GM21515 (cell line): ENCODE measurements at regions not wholly inside any gene's neighbourhood (a gene's known extent, or its start where the extent isn't known, plus 50 kb on each side); places are given as distances from the start of the nearest gene placed in this dataset.
A peak's percentile ranks its signal among the peaks of the same experiment; 100 is the strongest.
"Not testable (repeated sequence)": the region's sequence is repeated elsewhere in the genome, so short reads cannot be mapped to it uniquely, and the experiment has no call there.

ENCODE experiments used
- ATAC-seq: cut with Tn5 transposase; IDR thresholded peaks from one replicate; pipeline ENCODE4 v1.9.1; 2021; ENCODE audit not compliant: unreplicated experiment

DNA sequence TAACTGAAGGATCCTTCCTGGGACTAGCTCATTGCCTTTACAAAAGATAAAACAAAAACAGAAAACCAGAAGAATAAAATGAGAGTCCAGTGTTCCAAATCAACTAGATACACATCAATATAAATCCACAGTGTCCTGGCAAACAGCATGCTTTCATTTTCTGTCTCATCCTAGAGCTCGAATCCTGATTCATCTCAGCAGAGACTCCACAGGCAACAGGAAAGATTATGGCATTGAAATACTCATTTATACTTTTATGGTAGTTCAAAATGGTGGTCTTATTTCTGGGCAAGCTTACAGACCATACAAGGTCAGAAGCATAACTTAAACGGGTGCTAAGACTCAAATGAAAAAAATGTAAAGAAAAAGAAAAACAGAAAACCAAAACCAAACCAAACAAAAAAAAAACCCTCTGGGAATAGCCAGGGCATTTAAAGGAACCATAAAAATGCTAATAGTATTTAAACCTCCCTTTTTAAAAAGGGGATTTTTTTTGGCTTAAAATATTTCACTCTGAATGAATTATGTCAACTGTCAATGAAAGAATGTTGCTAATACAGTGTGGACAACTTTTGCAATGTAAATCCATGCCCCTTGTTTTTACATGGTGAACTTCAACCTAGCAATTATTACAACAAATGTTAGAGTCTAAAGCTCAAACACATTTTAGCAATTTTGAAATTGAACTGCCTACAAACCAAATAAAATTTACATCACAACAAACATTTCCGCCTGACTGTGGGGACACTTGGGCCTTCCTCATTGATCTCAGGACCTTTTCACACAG lies 57.9 kb downstream of the GPR101 start:
- ATAC-seq: no peak

DNA sequence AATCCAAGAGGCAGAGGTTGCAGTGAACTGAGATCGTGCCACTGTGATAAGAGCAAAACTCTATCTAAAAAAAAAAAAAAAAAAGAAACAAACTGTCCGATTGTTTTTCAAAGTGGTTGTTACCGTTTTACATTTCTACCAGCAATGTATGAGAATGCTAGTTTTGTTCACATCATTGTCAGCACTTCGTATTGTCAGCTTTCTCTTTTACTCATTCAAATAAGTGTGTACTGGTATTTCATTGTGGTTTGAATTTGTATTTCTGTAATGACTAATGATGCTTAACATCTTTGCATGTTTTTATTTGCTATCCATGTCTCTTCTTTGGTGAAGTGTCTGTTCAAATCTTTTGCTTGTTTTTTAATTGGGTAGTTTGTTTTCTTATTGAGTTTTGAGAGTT lies 65.8 kb downstream of the GPR101 start:
- ATAC-seq: no peak

DNA sequence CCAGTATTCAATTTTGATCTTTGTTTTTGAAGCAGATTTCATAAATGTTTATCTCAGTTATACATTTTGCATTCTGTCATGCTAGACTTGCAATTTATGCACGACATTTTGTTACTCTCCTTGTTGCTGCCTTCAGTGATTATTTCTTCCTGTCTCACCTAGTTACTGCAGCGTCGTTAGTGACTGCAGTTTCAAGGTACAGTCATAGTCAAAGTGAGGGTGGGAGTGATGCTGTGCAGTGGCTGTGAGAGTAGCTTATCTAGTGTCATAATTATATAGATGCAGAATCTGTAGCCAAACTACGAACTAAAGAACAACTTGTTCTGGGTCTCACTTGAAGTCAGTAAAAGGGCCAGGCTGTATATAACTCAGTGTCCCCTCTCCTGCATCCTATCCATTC lies 69.8 kb downstream of the GPR101 start:
- no peak for ATAC-seq

DNA sequence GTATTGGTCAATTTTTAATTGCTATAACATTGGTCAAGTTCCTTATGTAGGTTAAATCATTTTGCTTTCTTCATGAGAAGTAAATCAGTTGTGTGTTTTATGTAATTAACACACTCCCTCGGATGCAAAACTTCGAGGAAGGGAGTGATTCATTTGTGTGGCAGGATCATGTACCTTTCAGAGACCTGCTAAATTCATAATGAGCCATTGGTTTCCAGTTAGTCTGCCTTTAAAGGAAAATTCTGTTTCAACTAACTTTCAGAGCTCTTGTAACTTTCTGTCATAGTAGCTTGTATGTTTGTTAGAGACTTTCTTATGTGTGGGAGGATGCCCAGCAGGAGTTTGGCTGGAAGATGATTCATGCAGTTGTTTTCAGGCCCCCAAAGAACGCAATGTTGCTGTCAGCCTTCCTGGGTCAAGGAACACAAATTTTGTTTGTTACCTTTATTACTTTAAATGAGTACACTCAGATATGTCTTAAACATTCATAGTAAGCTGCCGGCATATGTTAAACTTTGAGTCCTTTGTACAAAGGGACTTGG lies 72.1 kb downstream of the GPR101 start:
- ATAC-seq: no peak

DNA sequence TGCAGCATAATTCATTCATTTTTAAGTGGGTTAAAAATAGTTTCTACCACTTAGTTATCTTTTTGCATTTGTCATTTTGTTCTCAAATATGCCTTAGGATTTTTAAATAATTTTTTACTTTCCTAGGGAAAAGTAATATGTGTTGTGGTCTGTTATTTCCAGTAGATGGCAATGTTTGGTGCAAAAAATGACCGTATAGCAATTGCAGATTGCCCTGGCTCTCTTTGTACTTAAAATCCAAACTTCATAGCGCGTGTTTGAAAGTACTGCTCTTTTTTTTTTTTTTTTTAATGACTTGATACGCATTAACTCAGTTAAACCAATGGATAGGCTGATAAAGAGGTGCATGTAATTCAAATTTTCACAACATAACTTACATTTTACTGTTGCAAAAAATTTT lies 74.4 kb upstream of the RBMX start:
- no peak for ATAC-seq

DNA sequence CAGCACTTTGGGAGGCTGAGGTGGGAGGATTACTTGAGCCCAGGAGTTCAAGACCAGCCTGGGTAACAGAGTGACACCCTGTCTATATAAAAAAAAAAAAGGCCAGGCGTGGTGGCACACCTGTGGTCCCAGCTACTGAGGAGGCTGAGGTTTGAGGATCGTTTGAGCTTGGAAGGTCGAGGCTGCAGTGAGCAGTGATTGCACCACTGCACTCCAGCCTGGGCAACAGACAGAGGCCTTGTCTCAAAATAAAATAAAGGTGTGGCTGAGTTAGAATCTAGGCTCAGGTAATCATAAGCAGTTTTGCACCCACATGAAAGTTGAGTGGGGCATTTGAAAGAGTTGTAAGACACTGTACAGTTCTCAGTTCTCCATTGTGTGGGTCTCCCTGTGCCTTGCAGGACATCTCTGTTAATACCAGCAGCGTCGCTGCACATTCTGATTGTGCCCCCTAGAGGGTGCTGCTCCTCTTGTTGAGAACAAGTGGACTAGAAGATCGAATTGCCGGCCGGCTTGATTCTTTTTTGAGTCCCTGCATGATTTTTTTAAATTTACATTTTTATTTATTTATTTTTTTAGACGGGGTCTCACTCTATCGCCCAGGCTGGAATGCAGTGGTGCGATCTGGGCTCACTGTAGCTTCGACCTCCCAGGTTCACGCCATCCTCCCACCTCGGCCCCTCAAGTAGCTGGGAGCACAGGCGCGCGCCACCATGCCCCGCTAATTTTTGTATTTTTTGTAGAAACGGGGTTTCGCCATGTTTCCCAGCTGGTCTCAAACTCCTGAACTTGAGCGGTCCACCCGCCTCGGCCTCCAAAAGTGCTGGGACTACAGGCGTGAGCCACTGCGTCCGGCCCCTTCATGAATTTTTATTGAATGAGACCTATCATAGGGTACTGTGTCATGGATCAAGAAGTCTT lies 73.6 kb upstream of the RBMX start:
- ATAC-seq: peak; percentile 99

DNA sequence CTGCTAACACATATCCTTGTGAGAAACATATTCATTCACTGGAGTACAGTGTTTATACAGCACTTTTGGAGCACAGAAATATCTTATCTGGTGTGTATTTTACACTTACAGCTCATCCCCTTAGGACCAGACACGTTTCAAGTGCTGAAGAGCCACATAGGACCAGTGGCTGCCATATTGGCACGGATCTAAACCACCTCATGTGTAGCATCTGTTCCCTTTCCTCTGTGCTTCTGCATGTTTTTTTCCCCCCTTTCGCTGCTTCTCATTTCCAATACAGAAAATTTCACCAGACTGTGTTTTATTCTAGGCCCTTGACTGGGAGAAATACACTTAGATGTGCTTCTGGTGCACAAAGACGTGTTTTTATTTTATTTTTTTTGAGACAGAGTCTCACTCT lies 69.7 kb upstream of the RBMX start:
- ATAC-seq: no peak

DNA sequence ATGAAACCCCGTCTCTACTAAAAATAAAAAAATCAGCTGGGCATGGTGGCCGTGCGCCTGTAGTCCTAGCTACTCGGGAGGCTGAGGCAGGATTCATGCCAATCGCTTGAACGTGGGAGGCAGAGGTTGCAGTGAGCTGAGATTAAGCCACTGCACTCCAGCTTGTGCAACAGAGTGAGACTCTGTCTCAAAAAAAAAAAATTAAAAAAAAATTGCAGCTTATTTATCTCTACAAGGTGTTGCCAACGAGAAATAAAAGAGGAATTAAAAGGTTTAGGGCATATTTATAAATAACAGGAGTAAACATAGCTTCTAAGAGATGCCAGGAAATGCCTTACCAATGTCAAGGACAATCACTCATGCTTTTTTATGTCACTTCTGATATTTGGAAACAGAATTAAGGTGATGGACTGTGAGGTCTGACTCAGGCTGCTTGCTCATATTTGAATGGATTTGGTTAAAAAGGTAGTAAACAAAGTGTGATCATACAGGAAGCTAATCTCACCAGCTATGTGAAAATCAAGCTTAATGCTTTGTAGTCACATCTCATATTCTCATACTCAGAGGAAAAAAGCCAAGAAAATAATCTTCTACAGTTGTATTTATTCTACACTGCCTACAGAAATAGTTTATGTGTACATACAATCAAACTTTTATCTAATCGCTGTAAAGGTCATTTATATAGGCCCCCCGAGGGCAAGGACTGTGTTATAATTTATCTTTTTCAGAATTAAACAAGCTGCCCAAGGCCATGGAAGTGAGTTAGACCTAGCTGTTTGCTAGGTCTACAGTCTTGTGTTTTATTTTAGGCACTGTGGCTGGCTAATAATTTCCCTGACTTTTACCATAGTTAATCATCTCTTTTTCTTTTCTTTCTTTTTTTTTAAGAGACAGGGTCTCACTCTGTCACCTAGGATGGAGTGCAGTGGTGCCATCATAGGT lies 61.1 kb upstream of the RBMX start:
- ATAC-seq: no peak

DNA sequence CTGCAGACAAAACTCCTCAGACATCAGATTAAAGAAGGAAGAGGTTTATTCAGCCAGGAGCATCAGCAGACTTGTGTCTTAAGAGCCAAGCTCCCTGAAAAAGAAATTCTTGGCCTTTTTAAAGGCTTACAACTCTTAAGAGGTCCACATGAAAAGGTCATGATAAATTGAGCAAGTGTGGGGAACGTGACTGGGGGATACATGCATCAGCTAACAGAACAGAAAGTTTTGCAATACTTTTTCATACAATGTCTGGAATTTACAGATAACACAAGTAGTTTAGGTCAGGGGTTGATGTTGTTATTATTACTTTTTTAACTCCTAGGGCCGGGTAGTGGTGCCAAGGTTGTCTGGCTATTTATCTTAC lies 55.6 kb upstream of the RBMX start:
- no peak for ATAC-seq

DNA sequence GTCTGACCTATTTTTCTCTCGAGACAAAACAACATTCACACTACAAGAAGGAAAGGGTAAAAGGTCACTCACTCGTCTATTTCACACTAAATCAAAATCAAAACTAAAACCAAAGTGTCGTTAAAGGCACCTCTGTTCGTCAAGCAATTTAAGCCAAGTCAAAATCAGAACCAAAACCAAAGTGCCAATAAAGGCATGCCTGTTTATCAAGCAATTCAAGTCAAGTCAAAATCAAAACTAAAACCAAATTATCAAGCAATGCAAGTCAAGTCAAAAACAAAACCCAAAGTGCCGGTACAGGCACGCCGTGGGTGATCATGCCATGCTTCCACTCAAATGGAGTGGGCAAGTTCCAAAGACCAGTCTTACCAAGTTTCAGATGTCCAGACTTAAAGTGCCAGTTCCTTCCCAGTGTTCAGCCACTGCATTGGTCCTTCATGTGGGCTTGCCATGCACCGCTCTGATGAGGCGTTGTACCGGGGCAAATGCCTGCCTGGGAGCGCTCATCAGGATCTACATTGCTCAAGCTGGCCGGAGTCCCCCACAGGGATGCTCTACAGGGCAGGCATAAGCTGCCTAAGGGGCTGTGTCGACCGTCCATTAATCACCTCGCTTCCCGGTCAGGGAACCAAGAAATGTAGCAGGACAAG lies 55.1 kb upstream of the RBMX start:
- ATAC-seq: not testable (repeated sequence)

DNA sequence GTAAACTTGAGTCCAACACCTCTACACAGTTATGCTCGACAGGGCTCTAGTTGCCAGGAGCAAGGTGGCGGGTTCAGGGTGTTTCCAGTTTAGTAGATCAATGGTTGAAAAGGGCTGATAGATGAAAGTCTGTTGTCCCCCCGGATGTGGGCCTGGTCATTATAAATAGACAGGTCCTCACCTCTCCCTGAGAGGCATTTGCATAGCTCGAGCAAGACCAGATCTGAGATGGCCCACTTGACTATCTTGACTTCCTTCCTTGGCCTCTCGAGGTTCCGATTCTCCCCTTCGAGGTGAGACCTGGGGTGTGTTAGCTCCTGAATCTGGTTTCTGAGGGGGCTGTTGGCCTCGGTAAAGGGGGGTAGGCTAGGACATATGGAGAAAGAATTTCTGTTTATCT lies 54.1 kb upstream of the RBMX start:
- ATAC-seq: not testable (repeated sequence)

DNA sequence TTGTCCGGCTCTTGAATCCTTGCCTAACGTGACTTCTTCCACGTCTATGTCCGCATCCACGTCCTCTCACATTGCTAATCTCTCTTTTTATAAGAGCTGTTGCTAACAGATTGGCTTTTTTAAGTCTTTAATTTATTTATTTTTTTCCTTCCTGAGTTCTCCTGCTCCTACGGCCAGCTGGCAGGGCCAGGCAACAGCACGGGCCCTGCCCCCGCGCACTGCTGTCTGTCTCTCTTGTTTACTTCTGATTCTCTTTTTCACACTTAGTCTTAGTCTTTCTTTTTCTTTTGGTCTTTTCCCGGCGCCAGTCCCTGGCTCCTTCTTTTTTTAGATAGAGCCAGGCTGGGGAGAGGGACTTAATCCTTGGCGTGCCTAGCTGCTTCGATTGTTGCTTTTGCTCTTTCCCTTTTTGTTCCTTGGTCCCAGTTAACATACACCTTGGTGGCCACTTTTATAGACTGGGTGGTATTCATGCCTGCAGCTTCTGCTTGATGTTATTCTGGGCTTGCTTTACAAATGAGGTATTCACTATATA lies 53.2 kb upstream of the RBMX start:
- no peak for ATAC-seq

DNA sequence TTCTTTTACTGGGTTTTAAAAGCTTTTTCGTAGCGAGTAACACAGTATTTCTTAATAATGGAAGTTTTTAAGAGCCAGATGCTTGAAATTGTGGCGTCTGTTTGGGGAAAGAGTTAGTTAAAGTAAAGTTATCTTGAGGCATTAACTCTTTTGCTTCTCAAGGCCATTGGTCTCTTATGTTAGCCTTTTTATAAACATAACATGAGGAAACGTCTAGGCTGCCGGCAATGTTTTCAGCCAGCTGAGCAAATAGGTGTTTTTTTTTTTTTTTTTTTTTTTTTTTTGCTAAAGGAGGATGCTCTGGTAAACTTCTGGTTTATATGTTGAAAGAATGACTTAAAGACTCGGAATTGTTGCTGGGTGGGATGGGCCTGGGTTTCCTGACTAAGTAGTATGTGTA lies 51.1 kb upstream of the RBMX start:
- ATAC-seq: no peak
